ENCODE measurements at regions not wholly inside any gene's neighbourhood (a gene's known extent, or its start where the extent isn't known, plus 50 kb on each side); places are given as distances from the start of the nearest gene placed in this dataset.

- CTCF ChIA-PET, result interaction anchor here (0.6 kb wide), 1 partner anchor 11 kb away, joined by 4 read pairs; no protein-coding TSS in a partner anchor
- Histone ChIP-seq H3K4me1 (peaks cover 20% of the 10 kb centered on the region), H3K4me2 (no peak overlapping the region), H3K9me3 (no peaks in the 10 kb centered on the region), H3K27ac (no peak overlapping the region; a peak in 1 of 6 replicates), H3K4me3 (no peak overlapping the region)
- 44% methylated on average over 2 of the region's 2 CpGs for WGBS (ENCODE audit: missing lambda C conversion rate)
- no peak for DNase-seq (ENCODE audit: low read depth in 1 of 2, low spot score in 1 of 2)
- TF ChIP-seq ZFP36 (IDR thresholded peaks at IDR 0.05; ENCODE audit: borderline replicate concordance, partially characterized antibody) (no peak), HEYL (CRISPR knock-in tag; IDR thresholded peaks at IDR 0.05) (no peak)
- no peak for FAIRE-seq
- POLR2A ChIA-PET, result no interaction called here
- 0 out of 6 replicates have a peak, but pooled peaks of 1 of the 2 experiments have one; percentile 25 for ATAC-seq
Measured at GRCh38 chr2:235274023-235274422, 219.8 kb upstream of the AGAP1 start.

- TF ChIP-seq KDM5A (IDR thresholded peaks at IDR 0.05), result no peak
- TF ChIP-seq TFCP2L1 (CRISPR knock-in tag; IDR thresholded peaks at IDR 0.05), result no peak
- no peak for TF ChIP-seq NFE2L2 (conservative IDR thresholded peaks at IDR 0.05; ENCODE audit: low read length)
- TF ChIP-seq ATOH8 (CRISPR knock-in tag; IDR thresholded peaks at IDR 0.05; ENCODE audit: low read depth), result no peak
- TF ChIP-seq POLR2AphosphoS2 (conservative IDR thresholded peaks at IDR 0.05; ENCODE audit: low read length), result no peak
- no peak for TF ChIP-seq HOXB5 (CRISPR knock-in tag; IDR thresholded peaks at IDR 0.05)
- no peak for TF ChIP-seq SREBF2 (IDR thresholded peaks at IDR 0.05)
- no peak for TF ChIP-seq REST (IDR thresholded peaks at IDR 0.05)
- TF ChIP-seq RARB (CRISPR knock-in tag; IDR thresholded peaks at IDR 0.05), result no peak
- TF ChIP-seq RFX5 (IDR thresholded peaks at IDR 0.05), result no peak
- TF ChIP-seq USF2 (IDR thresholded peaks at IDR 0.05), result no peak
- no peak for DNase-seq (ENCODE audit: low read depth in 1 of 2, low spot score in 1 of 2)
- ChIA-PET CTCF (no interaction called here), POLR2A (no interaction called here)
- no peak overlapping the region for H3K4me3 ChIP-seq
- H3K4me2 ChIP-seq, result no peak overlapping the region
- ATAC-seq, result no peak
- FAIRE-seq, result no peak
- no peaks in the 10 kb centered on the region for H3K9me3 ChIP-seq
- no peak overlapping the region for H3K27ac ChIP-seq
- peaks cover 15% of the 10 kb centered on the region; the same call in 1 of the 3 replicates for H3K4me1 ChIP-seq
- 89% methylated on average over 3 of the region's 3 CpGs for WGBS (ENCODE audit: missing lambda C conversion rate)
Measured at GRCh38 chr2:235277485-235277884, 216.4 kb upstream of the AGAP1 start.

- DNase-seq (ENCODE audit: low read depth in 1 of 2, low spot score in 1 of 2) (no peak), FAIRE-seq (no peak), ATAC-seq (peak in 1 of 2 experiments; percentile 50; a peak in 2 of 6 replicates)
- POLR2A ChIA-PET, result no interaction called here
- TF ChIP-seq TFCP2L1 (CRISPR knock-in tag; IDR thresholded peaks at IDR 0.05) (no peak), FOSB (CRISPR knock-in tag; IDR thresholded peaks at IDR 0.05) (no peak), MAX (IDR thresholded peaks at IDR 0.05) (no peak), HEYL (CRISPR knock-in tag; IDR thresholded peaks at IDR 0.05) (no peak), PHF8 (IDR thresholded peaks at IDR 0.05; ENCODE audit: borderline replicate concordance, low read depth) (no peak), POLR2A (IDR thresholded peaks at IDR 0.05; ENCODE audit: low read length) (no peak), RARB (CRISPR knock-in tag; IDR thresholded peaks at IDR 0.05) (no peak), ATOH8 (CRISPR knock-in tag; IDR thresholded peaks at IDR 0.05; ENCODE audit: low read depth) (no peak), BCL3 (IDR thresholded peaks at IDR 0.05) (no peak), HOXB13 (CRISPR knock-in tag; IDR thresholded peaks at IDR 0.05; ENCODE audit: low read depth) (no peak), ESRRA (IDR thresholded peaks at IDR 0.05; ENCODE audit: borderline replicate concordance, low read length) (no peak), MYC (IDR thresholded peaks at IDR 0.05; ENCODE audit: borderline replicate concordance, low read length) (no peak), HOXB5 (CRISPR knock-in tag; IDR thresholded peaks at IDR 0.05) (no peak), FOXS1 (CRISPR knock-in tag; IDR thresholded peaks at IDR 0.05) (no peak)
- CTCF ChIA-PET, result no interaction called here
- Histone ChIP-seq H3K4me1 (peaks cover 8% of the 10 kb centered on the region; the same call in 1 of the 3 replicates), H3K9me3 (no peaks in the 10 kb centered on the region), H3K4me2 (peak overlapping the region; percentile 15; the same call in 1 of the 3 replicates), H3K4me3 (no peak overlapping the region), H3K27ac (peak overlapping the region in 1 of 2 experiments; percentile 25; a peak in 2 of 6 replicates)
- 73% methylated on average over 6 of the region's 6 CpGs for WGBS (ENCODE audit: missing lambda C conversion rate)
Measured at GRCh38 chr2:235278771-235279355, 215.0 kb upstream of the AGAP1 start.
